Suprapubic skin (tissue), 4 donors: ENCODE measurements at regions not wholly inside any gene's neighbourhood (a gene's known extent, or its start where the extent isn't known, plus 50 kb on each side); places are given as distances from the start of the nearest gene placed in this dataset.

Source experiments
- DNase-seq, 2 donors: peaks; one replicate each; pipeline ENCODE4 v3.0.0-alpha.2; 2019; ENCODE audit warnings: low spot score in 2 of 2
- H3K27ac ChIP-seq: fragments of 200-600 bp; sonication (generic); one replicate; pipeline ENCODE4 v1.5.1; 2019
- H3K27me3 ChIP-seq: fragments of 200-600 bp; sonication (generic); one replicate; pipeline ENCODE4 v1.5.1; 2019
- H3K36me3 ChIP-seq: fragments of 200-600 bp; sonication (generic); one replicate; pipeline ENCODE4 v1.5.1; 2019
- H3K4me1 ChIP-seq: fragments of 200-600 bp; sonication (generic); one replicate; pipeline ENCODE4 v1.5.1; 2019
- H3K4me3 ChIP-seq: fragments of 200-600 bp; sonication (generic); one replicate; pipeline ENCODE4 v1.5.1; 2019; ENCODE audit warnings: mild to moderate bottlenecking
- H3K9me3 ChIP-seq: fragments of 200-600 bp; sonication (generic); one replicate; pipeline ENCODE4 v1.5.1; 2019
- EP300 ChIP-seq: sonication (generic); formaldehyde crosslinking; IDR thresholded peaks from one replicate; pipeline ENCODE4 v1.6.1; 2017; ENCODE audit warnings: antibody characterized with exemption
- POLR2A ChIP-seq, 2 donors: fragments of 450-650 bp; IDR thresholded peaks; one replicate each; pipeline ENCODE4 v1.6.1; 2017; ENCODE audit warnings: antibody characterized with exemption in 2 of 2, mild to moderate bottlenecking in 2 of 2, moderate library complexity in 2 of 2
- POLR2AphosphoS5 ChIP-seq, 3 donors: sonication (generic); formaldehyde crosslinking; IDR thresholded peaks; one replicate each; pipeline ENCODE4 v1.6.1; 2017; ENCODE audit warnings: antibody characterized with exemption in 3 of 3
- WGBS: methylation state at CpG from one replicate; pipeline ENCODE4 v1.1.5; 2018; 5-methylcytosine and 5-hydroxymethylcytosine counted together
- TF ChIP-seq, protein P1 (sequence below), 2 donors: fragments of 200-600 bp in 1 of 2; fragments of 450-650 bp in 1 of 2; sonication (generic) in 1 of 2; IDR thresholded peaks; one replicate each; pipeline ENCODE4 v1.5.1; 2016 to 2019; ENCODE audit warnings: antibody characterized with exemption in 2 of 2, mild to moderate bottlenecking in 1 of 2, moderate library complexity in 1 of 2

DNA sequence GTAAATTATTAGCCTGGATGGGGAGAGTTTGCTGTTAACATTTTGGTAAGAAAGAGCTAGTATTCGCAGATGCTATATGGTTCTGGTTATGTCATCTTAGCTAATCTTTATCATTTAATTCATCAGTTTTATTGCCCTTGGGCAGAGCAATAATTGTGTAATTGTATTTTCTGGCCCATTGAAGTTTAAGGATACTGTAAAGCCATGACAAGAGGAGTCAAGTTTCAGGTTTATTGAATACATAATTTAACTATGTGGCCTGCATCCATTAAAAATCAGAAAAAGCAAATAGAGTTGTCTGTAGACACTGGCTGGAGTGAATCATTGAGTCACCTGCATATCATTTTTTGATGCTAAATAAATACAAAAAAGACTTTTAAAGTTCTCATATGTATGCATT, 255.8 kb downstream of the PRELID2 start:
- H3K27ac ChIP-seq = no peak overlapping the region
- peaks cover 3% of the 10 kb centered on the region for H3K9me3 ChIP-seq
- no peak for TF ChIP-seq POLR2A (IDR thresholded peaks at IDR 0.05)
- TF ChIP-seq, protein P1, sequence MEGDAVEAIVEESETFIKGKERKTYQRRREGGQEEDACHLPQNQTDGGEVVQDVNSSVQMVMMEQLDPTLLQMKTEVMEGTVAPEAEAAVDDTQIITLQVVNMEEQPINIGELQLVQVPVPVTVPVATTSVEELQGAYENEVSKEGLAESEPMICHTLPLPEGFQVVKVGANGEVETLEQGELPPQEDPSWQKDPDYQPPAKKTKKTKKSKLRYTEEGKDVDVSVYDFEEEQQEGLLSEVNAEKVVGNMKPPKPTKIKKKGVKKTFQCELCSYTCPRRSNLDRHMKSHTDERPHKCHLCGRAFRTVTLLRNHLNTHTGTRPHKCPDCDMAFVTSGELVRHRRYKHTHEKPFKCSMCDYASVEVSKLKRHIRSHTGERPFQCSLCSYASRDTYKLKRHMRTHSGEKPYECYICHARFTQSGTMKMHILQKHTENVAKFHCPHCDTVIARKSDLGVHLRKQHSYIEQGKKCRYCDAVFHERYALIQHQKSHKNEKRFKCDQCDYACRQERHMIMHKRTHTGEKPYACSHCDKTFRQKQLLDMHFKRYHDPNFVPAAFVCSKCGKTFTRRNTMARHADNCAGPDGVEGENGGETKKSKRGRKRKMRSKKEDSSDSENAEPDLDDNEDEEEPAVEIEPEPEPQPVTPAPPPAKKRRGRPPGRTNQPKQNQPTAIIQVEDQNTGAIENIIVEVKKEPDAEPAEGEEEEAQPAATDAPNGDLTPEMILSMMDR (IDR thresholded peaks at IDR 0.05) = no peak
- no peak for TF ChIP-seq EP300
- no peak for TF ChIP-seq POLR2AphosphoS5 (IDR thresholded peaks at IDR 0.05)
- no peaks in the 10 kb centered on the region for H3K27me3 ChIP-seq
- H3K4me3 ChIP-seq = no peak overlapping the region
- no peak for DNase-seq
- H3K36me3 ChIP-seq = no peaks in the 10 kb centered on the region
- whole genome bisulfite sequencing = 85% methylated on average over 1 of the region's 1 CpG
- no peaks in the 10 kb centered on the region for H3K4me1 ChIP-seq

DNA sequence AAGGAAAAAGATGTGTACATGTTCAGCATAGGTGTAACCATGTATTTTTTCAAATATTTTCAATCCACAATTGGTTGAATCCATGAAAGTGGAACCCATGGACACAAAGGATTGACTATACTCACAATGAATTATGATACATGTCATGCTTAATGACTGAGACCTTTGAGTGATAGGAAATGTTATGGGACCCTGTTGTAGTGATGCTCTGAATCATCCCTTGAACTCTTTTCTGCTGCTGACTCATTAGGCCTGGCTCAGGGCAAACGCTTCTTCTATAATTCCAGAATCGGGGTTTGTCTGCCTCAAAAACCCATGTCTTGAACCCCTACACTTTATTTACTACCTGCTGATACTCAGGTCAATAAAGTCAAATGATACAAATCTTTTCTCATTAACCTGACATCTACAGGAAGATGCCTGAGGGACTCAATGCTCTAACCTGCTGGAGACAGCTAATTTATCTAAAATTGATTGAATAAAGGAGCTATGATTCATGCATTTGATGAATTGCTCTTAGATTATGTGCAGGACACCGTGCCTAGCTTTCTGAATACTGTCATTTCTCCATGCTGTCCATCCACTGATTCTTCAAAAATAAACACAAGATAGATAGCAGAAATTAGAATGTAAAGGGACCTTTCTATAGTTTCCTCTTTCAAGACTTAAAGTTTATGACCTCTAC, 260.1 kb downstream of the PRELID2 start:
- Histone ChIP-seq H3K4me1 (no peaks in the 10 kb centered on the region), H3K36me3 (no peaks in the 10 kb centered on the region), H3K9me3 (peaks cover 3% of the 10 kb centered on the region), H3K4me3 (no peak overlapping the region), H3K27me3 (no peaks in the 10 kb centered on the region), H3K27ac (no peak overlapping the region)
- TF ChIP-seq EP300 = no peak
- TF ChIP-seq POLR2A (IDR thresholded peaks at IDR 0.05) = no peak
- TF ChIP-seq, protein P1 (IDR thresholded peaks at IDR 0.05) = no peak
- no peak for TF ChIP-seq POLR2AphosphoS5 (IDR thresholded peaks at IDR 0.05)
- no peak for DNase-seq
- 76% methylated on average over 3 of the region's 3 CpGs for WGBS

DNA sequence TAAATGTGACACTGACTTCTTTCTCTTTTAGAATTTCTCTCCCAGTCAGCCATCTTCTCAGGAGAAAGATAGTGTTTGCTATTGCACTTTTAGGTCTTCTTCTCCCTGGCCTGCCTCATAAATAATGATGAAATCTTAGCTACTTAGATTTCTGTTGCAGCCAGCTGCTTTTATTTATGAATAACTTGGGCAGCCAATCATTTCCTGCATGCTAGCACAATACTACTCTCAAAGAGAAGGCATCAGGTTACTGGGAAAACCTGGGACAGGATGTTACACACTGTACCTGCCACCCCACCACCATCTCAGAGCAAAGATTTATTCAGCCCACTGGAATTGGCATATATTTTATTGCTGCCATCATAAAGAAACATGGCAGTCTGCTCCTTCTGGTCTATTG, 266.6 kb downstream of the PRELID2 start:
- H3K4me1 ChIP-seq = no peaks in the 10 kb centered on the region
- no peaks in the 10 kb centered on the region for H3K9me3 ChIP-seq
- H3K27me3 ChIP-seq = no peaks in the 10 kb centered on the region
- no peak for DNase-seq
- no peaks in the 10 kb centered on the region for H3K36me3 ChIP-seq
- TF ChIP-seq POLR2A (IDR thresholded peaks at IDR 0.05) = no peak
- TF ChIP-seq, protein P1 (IDR thresholded peaks at IDR 0.05) = no peak
- no peak for TF ChIP-seq EP300
- TF ChIP-seq POLR2AphosphoS5 (IDR thresholded peaks at IDR 0.05) = no peak
- H3K4me3 ChIP-seq = no peak overlapping the region
- no peak overlapping the region for H3K27ac ChIP-seq

DNA sequence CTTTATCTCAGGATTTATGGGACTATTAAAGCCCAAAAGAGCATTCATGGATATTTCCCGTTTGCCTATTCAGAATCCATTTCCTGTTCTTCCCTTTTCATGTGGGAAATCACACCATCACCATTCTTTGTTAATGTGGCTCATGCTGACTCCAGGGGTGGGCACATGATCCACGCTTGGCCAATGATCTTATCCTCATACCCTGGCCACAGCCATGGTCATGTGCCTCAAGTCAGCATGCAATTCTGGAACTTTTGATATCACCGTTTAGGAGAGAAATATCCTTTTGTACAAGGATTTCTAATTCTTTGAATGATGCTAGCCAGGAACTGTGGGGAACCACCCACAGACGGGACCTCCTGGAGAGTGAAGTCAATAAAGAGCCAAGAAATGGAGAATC, 272.2 kb downstream of the PRELID2 start:
- Histone ChIP-seq H3K4me1 (no peaks in the 10 kb centered on the region), H3K36me3 (no peaks in the 10 kb centered on the region), H3K9me3 (no peaks in the 10 kb centered on the region), H3K27me3 (no peaks in the 10 kb centered on the region), H3K27ac (no peak overlapping the region), H3K4me3 (no peak overlapping the region)
- DNase-seq = no peak
- no peak for TF ChIP-seq POLR2A (IDR thresholded peaks at IDR 0.05)
- TF ChIP-seq, protein P1 (IDR thresholded peaks at IDR 0.05) = no peak
- no peak for TF ChIP-seq EP300
- no peak for TF ChIP-seq POLR2AphosphoS5 (IDR thresholded peaks at IDR 0.05)
- WGBS = 75% methylated on average over 4 of the region's 4 CpGs

DNA sequence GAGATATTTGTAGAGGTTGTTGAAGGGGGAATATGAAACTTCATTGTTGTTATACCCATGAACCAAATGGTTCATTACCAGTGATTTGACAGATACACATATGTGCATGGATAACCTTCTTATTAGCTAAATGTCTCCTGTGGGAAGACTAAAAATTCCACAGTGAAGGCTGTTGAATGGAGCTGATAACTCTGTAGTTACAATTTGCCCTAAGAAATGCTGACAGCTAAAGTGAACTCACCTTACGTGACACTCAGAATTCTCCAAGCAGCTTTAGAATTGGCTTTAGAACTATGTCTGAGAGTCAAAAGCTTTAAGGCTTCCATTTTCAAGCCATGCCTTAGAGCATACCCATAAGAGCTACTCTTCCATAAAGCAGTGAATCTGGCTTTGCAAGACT, 276.9 kb downstream of the PRELID2 start:
- no peak for DNase-seq
- TF ChIP-seq EP300 = no peak
- TF ChIP-seq, protein P1 (IDR thresholded peaks at IDR 0.05) = no peak
- TF ChIP-seq POLR2A (IDR thresholded peaks at IDR 0.05) = no peak
- TF ChIP-seq POLR2AphosphoS5 (IDR thresholded peaks at IDR 0.05) = no peak
- no peaks in the 10 kb centered on the region for H3K9me3 ChIP-seq
- H3K27ac ChIP-seq = no peak overlapping the region
- H3K4me1 ChIP-seq = no peaks in the 10 kb centered on the region
- no peaks in the 10 kb centered on the region for H3K27me3 ChIP-seq
- H3K4me3 ChIP-seq = no peak overlapping the region
- 100% methylated on average over 1 of the region's 1 CpG for WGBS
- no peaks in the 10 kb centered on the region for H3K36me3 ChIP-seq
